GM21825 (cell line): ENCODE measurements at regions not wholly inside any gene's neighbourhood (a gene's known extent, or its start where the extent isn't known, plus 50 kb on each side); places are given as distances from the start of the nearest gene placed in this dataset.

Experiments
- ATAC-seq: cut with Tn5 transposase; IDR thresholded peaks from one replicate; pipeline ENCODE4 v1.9.1; 2021; ENCODE audit warnings: mild to moderate bottlenecking, moderate library complexity; ENCODE audit not compliant: unreplicated experiment

DNA sequence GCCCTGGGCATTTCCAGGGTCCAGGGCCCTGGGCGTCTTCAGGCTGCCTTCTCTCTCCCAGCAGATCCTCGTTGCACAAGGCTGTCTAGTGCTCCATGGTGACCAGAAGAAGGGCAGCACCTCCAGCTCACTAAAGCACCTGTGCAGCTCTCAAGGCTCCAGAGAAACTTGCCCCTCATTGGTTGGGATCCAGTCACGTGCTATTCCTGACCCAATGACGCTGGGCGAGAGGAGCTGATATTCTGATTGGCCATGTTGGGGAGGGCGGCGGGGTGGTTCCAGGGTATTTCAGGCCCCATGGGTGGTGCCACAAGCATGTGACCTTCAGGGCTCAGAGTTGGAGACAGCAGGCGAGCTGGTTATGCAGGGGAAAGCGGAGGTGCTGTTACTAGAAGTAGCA lies 309.1 kb downstream of the TOX3 start:
- ATAC-seq = no peak

DNA sequence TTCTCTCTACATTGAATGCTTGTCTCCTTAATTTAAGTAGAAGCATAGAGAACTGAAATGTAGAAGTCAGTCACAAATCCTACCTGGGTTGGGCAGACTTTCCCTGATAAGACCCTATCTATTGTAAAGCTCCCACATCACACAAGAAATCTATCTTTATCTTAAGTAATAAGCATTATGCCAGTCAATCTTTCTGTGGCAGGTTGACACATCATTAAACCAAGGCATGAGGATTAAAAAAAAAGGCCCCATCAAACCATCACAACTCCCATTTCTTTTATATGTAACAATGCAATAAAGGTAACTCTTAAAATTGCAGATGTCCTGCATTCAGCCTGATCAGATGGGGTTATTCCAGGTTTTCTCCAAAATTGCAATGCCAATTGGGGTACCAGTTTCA lies 311.8 kb downstream of the TOX3 start:
- ATAC-seq = no peak

DNA sequence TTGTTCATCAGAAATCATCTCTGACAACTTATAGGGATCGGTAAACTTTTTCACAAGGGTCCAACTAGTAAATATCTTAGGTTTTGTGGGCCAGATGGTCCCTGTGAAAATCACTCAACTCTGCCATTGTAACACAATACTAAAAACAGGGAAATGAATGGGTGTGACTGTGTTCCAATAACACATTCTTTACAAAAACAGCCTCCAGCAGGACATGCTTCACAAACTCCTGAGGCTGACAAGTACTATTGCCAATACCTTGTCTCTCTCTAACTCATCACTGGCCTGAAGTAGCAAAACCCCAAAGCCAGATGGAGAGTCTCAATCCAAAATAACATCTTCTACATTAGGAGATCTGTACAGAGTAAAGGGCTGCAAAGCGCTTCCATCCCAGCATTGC lies 312.3 kb downstream of the TOX3 start:
- ATAC-seq = no peak

DNA sequence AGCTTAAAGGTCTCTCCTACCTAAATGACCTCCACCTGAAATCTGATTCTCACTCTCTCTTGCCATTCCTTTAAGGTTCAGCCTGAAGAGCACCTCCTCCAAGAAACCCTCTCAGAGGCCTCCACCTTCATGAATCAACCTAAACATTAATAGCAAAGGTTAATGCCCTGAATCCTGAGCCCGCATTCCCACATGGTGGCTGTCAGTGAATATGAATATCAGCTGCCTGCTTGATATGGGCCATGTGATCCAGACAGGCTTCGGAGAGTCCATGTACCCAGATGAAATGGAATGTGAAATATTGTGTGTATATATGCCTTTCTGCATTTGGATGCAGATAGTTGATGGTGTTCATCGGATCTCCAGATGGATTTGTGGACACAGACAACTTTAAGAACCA lies 317.5 kb downstream of the TOX3 start:
- ATAC-seq = no peak

DNA sequence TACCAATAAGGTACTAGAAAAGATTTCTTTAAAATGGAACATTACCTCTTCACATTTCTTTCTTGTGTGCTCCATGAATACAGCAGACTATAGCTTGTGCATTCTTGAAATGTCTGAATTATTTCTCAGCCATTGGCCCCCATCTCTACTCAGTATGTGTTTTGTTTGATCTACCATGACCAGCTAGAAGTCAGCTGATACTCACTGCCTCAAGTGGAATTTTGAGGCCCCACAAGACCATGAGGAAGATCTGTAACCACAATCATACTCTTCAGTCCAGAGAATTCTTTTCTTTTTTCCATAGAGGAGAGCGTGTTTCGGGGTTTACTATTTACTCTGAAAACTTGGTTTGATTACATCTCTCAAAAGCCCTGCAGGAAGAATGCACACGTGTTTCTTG lies 319.1 kb downstream of the TOX3 start:
- no peak for ATAC-seq

DNA sequence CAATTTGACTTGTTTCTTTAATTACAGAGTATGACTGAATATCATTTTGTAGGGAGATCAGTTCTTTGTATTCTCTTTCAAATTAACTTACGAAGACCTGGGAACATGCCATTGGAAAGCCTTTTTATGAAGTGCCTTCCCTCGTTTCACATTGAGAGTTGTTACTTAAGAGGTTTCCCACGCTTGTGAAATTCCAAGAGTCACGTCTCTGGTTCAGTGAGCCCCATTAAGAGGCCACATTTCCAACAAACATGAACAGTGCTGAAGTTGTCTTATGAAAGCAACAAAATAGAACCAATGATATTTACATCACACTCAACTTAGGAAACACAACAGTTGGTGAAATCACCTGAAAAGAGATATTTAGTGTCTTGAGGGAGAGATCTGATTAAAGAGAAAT lies 334.1 kb downstream of the TOX3 start:
- no peak for ATAC-seq

DNA sequence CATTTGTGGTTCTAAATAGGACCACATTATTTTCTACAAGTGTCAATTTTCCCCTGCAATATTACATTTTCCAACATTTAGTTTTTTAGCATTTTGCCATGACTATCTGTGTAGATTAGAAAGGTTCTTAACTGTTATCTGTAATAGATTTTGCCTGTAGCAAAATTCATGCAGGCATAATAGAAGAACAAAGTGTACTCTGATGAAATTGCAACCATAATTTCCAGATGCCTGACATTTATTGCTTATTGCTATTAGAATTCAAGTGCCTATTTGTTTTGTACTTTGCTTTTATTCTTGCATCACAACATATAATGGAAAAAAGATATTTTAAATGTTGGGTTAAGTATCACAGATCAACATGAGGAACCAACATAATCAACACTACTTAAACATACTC lies 337.7 kb downstream of the TOX3 start:
- no peak for ATAC-seq

DNA sequence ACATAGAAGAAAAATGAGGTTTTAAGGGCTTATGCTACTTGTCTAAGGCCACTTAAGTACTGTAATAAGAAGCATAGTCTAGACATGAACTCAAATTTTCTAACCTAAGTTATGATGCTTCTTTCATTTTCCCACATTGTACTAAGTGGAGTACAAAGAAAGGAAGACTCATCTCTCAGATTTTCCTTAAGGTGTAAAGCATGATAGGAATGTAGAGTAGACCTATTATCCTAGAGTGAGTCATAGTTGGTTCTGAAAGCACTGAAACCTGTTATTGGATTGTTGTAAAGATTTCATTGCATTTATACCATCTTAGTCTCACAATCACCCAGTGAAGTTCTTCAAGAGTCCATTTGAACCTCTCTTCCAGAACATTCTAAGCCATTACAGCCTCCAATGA lies 343.8 kb downstream of the TOX3 start:
- no peak for ATAC-seq

DNA sequence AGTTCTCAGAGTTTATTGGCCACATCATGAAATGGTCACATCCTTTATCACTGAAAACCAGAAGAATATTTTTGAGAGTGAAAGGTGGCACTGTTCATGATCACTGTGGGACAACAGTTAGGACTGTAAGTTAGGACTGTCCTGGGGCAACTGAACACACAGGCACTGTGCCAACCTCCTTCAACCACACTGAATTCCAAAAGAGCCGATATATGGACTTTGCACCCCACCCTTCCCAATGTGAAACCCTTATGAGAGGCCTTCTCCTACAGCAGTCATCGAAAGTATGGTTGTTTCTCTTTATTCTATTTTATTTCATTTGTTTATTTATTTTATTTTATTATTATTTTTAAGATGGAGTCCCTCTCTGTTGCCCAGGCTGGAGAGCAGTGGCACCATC lies 353.5 kb downstream of the TOX3 start:
- no peak for ATAC-seq

DNA sequence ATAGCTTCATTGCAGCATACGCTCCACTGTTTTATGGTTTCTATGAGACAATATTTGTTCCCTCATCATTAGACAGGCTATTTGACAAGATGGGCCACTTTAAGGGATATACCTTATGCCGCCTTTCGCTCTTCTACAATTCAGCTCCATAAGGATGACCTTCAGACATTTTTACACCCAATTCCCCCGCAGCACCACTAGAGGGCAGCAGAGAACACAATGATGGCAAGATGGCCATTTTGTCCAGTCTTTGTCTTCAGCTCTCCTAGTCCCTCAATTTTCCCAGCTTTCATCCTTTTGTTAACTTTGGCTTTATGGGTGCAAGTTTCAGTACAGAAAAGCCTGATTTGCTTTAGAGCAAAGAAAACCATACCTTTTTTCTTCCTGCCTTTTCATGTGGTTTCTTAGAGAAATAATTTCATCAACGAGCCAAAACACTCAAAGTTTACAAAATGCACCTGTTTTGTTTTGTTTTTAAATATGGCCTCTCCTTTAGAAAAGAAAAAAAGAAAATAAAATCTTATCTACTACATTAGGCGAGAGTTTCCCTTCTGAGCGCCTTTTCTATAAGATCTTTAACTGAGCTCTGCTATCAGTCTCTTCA lies 355.3 kb downstream of the TOX3 start:
- ATAC-seq = no peak

DNA sequence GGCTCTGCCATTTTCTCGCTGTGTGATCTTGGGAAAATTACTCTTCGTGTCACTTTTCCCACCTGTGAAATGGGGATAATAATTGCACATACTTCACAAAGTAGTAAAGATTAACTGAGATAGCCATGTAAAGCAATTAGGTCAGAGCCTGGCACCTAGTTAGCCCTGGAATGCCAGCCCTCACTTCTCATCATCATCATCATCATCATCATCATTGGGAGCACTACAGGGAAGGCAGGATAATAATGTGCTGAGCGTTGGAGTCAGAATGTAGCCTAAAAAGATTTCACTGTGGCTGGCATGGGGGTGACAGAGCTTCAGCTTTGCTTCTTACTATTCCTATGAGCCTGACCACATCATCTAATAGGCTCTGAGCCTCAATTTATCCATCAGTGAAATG lies 362.6 kb downstream of the TOX3 start:
- no peak for ATAC-seq

DNA sequence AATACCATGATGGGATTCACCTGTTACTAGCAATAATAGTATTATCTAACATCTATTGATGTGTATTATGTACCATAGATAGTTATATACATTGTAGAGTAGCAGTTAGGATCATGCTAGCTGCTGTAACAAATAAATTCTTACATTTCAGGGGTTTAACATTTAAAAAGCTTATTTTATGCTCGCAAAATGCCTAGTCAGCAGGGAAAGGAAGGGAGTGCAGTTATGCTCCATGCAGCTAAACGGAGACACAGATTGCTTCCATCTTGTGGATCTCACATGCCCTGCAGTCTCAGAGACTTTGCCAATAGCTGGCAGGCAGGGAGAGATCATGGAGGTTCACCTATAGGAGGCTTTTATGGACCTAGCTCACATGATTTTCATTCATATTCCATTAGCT lies 364.1 kb downstream of the TOX3 start:
- no peak for ATAC-seq

DNA sequence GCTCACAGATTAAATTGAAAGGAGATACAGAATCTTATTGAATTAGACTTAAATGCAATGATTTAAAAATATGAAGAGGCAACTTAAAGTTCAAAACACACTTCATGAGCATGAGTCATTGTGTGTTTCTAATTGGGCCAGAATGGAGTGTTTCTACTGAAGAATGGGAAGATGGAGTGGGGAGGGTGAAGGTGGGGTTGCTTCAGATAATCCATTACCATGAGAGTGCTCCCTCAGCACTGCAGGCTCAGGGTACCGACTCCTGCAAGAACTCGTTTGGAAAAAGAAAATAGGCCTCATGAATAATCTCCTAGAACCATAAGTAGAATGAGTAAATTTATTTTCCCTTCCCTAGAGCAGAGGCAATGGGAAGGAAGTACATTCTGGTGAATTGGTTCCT lies 372.8 kb downstream of the TOX3 start:
- no peak for ATAC-seq

DNA sequence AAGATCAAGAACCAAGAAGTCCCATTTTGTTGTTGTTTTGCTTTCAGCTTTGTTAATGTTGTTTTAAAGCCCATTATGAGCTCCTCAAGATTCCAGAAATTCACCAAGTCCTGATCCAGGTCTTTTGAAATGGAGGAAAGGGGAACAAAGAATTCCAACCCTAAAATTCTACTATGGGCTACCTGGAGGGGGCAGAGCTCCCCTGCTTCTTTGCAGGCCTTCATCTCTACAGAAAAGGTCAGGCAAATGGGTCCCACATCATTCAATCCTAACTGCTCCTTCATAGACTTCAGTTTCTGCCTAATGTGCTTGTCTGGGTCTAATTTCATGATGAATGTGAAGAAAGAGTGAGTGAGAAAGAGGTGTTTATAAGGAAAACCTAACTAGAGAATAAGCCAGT lies 375.5 kb downstream of the TOX3 start:
- ATAC-seq = no peak

DNA sequence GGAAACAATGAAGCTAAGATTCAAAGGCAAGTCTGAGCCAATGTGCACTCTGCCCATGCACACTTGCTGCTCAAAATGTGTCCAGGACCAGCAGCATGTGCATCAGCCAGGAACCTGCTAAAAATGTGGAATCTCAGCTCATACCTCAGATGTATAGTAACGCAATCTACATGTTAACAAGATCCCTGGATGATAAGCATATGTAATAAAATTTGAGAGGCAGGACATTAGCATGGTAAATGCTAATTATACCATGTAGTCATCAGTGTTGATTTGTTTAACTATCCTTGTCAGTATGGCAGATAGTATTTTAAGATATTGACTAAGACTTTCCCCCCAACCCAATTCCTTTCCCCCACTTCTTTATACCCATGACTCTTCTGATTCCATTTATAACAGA lies 379.6 kb downstream of the TOX3 start:
- no peak for ATAC-seq

DNA sequence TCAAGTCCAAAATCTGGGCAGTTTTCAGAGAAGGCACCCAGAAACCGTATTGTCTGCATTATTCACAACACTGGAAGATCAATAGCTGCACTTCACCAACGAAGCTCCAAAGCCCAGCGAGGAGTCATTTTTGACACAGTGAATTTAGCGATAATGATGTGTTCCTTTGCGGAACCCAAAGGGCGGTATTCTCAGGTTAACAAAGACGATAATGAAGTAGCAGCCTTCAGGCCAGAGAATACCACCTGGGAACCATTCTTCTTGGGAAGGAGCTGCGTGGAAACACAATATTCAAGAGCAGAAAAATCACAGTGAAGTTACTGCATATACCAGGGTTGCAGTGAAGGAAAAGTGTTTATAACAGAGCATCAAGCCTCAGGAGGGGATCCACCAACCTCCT lies 381.0 kb downstream of the TOX3 start:
- no peak for ATAC-seq

DNA sequence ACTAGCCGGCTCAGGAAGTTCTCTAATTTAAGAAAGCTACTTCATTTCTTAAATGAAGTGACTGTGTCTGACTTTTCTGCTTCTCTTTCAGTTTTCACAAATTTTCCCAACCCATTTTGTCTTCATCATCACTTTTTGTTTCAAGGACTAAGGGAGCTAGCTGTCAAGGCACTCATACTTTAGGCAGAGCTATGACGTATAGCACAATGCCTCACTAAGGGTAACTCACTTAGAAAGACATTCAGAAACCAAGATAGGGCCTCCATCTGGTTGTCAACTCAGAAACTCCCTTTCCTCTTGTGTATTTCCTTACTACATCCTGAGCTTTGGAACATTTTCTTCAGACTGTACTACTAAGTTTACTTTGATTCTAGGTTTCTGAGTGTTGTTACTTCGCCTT lies 397.9 kb downstream of the TOX3 start:
- no peak for ATAC-seq

DNA sequence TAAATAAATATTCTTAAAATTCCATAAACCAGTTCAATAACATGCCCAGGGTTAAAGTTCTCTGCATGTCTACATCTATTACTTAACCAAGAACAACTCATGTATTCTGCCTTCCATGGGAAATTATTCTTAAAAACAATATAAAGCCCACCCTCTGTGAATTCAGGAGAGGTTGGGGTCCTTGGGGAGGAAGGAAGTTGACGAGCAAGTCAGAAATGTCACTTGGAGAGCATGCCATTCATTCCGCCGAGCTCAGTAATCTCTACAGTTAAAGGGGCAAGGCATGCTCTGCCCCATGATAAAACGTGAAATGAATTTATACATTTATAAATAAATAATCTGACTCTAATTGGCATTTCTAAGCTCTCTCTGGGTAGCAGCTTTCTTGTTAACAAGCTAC lies 405.1 kb downstream of the TOX3 start:
- ATAC-seq = no peak

DNA sequence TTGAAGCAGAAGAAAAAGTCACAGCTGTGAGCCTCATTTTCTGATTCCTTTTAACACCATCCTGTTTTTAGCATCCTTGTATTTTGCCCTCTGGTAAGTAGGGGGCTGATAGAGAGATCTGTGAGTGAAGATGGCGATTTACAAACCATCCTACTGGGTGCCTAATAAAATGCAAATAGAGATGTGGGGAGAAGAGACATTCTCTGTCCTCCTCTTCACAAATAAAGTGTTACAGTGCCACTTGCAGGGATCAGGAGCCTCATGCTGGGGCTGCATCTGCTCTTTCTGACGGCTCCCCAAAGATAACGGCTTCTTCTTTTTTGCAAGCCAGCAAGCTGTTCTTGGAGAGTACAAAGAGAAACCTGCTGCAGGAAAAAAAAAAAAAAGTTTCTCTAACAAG lies 418.6 kb downstream of the TOX3 start:
- no peak for ATAC-seq

DNA sequence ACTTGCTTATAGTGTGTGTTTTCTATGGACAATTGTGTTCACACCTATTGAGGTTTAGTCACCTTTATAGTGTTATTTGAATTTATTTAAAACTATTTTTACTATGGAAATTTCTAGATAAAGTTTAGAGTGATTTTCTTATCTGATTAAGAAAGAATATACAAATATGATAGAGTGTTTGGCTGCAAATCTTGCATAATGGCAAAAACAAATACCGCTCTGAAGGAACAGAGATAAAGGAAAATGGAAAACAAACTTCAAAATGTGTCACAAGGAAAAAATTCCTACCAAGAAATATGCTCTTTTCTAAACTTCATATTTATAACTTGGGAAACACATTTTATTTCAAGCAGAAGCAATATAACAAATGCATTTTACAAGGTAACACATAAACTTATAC lies 423.1 kb downstream of the TOX3 start:
- ATAC-seq = no peak

DNA sequence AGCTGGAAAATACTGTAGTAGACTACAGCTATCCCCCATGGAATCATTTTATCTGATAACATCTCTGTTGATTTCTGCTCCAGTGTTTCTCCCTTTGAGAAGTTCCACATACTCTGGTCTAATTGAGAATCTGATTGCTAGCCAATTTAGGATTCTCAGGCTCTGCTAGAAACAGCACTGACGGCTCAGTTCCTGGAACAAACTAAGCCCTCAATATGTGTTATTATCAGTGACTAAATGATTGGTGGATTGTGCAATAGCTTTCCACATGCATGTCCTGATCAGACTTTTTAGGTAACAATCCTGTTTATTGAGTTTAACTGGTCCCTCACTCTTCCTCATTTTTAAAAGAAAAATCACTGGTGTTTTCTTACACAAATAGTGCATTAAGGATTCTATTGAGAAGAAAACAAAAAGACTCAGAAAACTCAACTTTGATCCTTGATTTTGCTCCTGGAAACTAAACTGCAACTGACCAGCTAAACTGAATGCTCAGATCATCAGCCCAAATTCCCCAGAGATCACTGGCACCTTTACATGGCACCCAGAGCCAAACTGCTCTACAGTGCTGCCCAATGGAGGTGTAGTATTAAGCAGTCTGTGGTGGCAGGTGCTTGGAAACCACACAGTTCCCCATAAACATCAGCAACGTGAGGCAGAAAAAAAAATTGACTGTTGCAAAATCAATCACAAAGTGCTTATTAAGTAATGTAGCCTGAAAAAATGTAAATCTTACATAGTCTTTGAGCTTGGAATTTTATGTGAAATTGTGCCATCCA lies 423.7 kb downstream of the TOX3 start:
- ATAC-seq = no peak

DNA sequence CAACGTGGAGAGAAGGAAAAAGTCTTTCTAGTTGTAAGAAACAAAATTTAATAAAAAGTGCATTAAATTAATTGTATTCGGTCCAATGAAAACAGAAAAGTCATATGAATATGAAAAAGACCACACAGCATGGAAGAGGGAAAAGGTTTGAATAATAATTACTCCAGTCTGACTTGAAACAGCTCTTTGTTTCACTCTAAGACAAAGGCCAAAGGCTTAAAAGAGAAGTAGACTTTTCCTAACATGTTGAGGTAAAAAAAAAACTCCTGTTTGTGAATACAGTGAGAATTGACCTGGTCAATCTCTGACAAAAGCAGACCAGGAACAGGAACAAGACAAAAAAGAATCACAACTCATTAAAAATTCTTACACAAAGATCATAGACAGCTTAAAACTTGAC lies 429.8 kb downstream of the TOX3 start:
- no peak for ATAC-seq

DNA sequence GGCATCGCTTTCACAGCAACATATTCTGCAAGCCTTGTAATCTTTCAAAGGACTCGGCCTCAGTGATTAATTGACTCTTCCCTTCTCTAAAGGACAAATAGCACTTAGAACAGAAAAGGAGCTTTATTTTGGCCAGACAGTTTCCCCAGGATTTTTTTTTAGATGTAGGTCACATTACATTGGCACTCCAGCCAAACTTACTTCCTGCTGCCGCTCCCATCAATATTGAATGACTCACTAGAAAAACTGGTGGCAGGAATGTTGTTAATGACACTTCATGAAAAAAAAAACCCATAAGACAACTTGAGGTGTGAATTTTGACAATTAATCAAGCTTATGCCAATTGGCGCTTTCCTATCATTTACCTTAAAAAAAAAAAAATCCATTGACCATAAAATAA lies 432.6 kb downstream of the TOX3 start:
- no peak for ATAC-seq
